Ovary (tissue), 3 donors: ENCODE measurements at regions not wholly inside any gene's neighbourhood (a gene's known extent, or its start where the extent isn't known, plus 50 kb on each side); places are given as distances from the start of the nearest gene placed in this dataset.

Source experiments
- EP300 ChIP-seq: sonication (generic); formaldehyde crosslinking; IDR thresholded peaks from one replicate; pipeline ENCODE4 v1.6.1; 2017; ENCODE audit warnings: antibody characterized with exemption
- POLR2A ChIP-seq: fragments of 450-650 bp; IDR thresholded peaks from one replicate; pipeline ENCODE4 v1.6.1; 2017; ENCODE audit warnings: antibody characterized with exemption, mild to moderate bottlenecking, moderate library complexity
- TF ChIP-seq, protein P1 (sequence below), 3 donors: fragments of 450-650 bp in 2 of 3; fragments of 200-600 bp in 1 of 3; IDR thresholded peaks; one replicate each; pipeline versions ENCODE4 v1.5.1 to v1.8.0; 2016 to 2022; ENCODE audit warnings: antibody characterized with exemption in 3 of 3, mild to moderate bottlenecking in 1 of 3
- donor health status: DM: no; HTN: no; CAD: no.

DNA sequence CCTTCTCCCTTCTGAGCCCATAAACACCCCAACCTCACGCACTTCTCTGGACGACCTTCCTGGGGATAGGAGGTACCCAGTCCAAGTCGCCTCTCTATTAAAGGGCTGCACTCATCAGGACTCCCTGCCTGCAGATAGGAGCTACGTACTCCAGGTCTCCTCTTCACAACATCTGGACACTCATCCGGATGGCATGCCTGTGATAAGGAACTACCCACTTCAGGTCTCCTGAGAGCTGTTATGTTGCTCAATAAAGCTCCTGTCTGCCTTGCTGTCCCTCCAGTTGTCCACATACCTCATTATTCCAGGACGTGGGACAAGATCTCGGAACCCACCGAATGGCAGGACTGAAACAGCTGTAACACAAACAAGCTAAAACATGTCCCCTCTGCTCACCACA lies 548.0 kb downstream of the TBC1D32 start:
- TF ChIP-seq, protein P1, sequence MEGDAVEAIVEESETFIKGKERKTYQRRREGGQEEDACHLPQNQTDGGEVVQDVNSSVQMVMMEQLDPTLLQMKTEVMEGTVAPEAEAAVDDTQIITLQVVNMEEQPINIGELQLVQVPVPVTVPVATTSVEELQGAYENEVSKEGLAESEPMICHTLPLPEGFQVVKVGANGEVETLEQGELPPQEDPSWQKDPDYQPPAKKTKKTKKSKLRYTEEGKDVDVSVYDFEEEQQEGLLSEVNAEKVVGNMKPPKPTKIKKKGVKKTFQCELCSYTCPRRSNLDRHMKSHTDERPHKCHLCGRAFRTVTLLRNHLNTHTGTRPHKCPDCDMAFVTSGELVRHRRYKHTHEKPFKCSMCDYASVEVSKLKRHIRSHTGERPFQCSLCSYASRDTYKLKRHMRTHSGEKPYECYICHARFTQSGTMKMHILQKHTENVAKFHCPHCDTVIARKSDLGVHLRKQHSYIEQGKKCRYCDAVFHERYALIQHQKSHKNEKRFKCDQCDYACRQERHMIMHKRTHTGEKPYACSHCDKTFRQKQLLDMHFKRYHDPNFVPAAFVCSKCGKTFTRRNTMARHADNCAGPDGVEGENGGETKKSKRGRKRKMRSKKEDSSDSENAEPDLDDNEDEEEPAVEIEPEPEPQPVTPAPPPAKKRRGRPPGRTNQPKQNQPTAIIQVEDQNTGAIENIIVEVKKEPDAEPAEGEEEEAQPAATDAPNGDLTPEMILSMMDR (IDR thresholded peaks at IDR 0.05) = no peak
- TF ChIP-seq POLR2A = no peak
- TF ChIP-seq EP300 = no peak
